ENCODE measurements at regions not wholly inside any gene's neighbourhood (a gene's known extent, or its start where the extent isn't known, plus 50 kb on each side); places are given as distances from the start of the nearest gene placed in this dataset.

GRCh38 chr6:66788579-66788978, 1081.6 kb upstream of the EYS start:
- TF ChIP-seq RAD21 (IDR thresholded peaks at IDR 0.05; ENCODE audit: low read depth), result no peak
- no peak for TF ChIP-seq FOXM1 (IDR thresholded peaks at IDR 0.05; ENCODE audit: borderline replicate concordance, low read depth)
- no peak for TF ChIP-seq CREB1 (IDR thresholded peaks at IDR 0.05; ENCODE audit: low read depth)
- TF ChIP-seq TAF1 (IDR thresholded peaks at IDR 0.05; ENCODE audit: low read depth), result no peak
- TF ChIP-seq ZBTB7A (IDR thresholded peaks at IDR 0.05; ENCODE audit: low read depth), result no peak
- no peak for TF ChIP-seq USF1 (IDR thresholded peaks at IDR 0.05)
- TF ChIP-seq TEAD4 (IDR thresholded peaks at IDR 0.05), result no peak
- no peak for TF ChIP-seq NFIC (IDR thresholded peaks at IDR 0.05)
- no peak for TF ChIP-seq MAX (IDR thresholded peaks at IDR 0.05)
- TF ChIP-seq, protein P1, sequence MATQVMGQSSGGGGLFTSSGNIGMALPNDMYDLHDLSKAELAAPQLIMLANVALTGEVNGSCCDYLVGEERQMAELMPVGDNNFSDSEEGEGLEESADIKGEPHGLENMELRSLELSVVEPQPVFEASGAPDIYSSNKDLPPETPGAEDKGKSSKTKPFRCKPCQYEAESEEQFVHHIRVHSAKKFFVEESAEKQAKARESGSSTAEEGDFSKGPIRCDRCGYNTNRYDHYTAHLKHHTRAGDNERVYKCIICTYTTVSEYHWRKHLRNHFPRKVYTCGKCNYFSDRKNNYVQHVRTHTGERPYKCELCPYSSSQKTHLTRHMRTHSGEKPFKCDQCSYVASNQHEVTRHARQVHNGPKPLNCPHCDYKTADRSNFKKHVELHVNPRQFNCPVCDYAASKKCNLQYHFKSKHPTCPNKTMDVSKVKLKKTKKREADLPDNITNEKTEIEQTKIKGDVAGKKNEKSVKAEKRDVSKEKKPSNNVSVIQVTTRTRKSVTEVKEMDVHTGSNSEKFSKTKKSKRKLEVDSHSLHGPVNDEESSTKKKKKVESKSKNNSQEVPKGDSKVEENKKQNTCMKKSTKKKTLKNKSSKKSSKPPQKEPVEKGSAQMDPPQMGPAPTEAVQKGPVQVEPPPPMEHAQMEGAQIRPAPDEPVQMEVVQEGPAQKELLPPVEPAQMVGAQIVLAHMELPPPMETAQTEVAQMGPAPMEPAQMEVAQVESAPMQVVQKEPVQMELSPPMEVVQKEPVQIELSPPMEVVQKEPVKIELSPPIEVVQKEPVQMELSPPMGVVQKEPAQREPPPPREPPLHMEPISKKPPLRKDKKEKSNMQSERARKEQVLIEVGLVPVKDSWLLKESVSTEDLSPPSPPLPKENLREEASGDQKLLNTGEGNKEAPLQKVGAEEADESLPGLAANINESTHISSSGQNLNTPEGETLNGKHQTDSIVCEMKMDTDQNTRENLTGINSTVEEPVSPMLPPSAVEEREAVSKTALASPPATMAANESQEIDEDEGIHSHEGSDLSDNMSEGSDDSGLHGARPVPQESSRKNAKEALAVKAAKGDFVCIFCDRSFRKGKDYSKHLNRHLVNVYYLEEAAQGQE (IDR thresholded peaks at IDR 0.05; ENCODE audit: low read depth), result no peak

GRCh38 chr6:66772800-66773199, 1065.8 kb upstream of the EYS start:
- no peak for TF ChIP-seq CREB1 (IDR thresholded peaks at IDR 0.05; ENCODE audit: low read depth)
- TF ChIP-seq YY1 (IDR thresholded peaks at IDR 0.05; ENCODE audit: low read depth), result no peak
- TF ChIP-seq TEAD4 (IDR thresholded peaks at IDR 0.05), result no peak
- TF ChIP-seq NFIC (IDR thresholded peaks at IDR 0.05), result no peak
- no peak for TF ChIP-seq ZBTB7A (IDR thresholded peaks at IDR 0.05; ENCODE audit: low read depth)
- no peak for TF ChIP-seq FOXM1 (IDR thresholded peaks at IDR 0.05; ENCODE audit: borderline replicate concordance, low read depth)
- TF ChIP-seq EP300 (IDR thresholded peaks at IDR 0.05; ENCODE audit: borderline replicate concordance), result no peak
- no peak for TF ChIP-seq TAF1 (IDR thresholded peaks at IDR 0.05; ENCODE audit: low read depth)
- TF ChIP-seq, protein P1 (IDR thresholded peaks at IDR 0.05; ENCODE audit: low read depth), result no peak
- TF ChIP-seq TCF12 (IDR thresholded peaks at IDR 0.05; ENCODE audit: low read depth), result no peak
- no peak for TF ChIP-seq RAD21 (IDR thresholded peaks at IDR 0.05; ENCODE audit: low read depth)
- no peak for TF ChIP-seq MAX (IDR thresholded peaks at IDR 0.05)
- no peak for TF ChIP-seq USF1 (IDR thresholded peaks at IDR 0.05)
- TF ChIP-seq EGR1 (IDR thresholded peaks at IDR 0.05), result no peak
- no peak for TF ChIP-seq CEBPB (IDR thresholded peaks at IDR 0.05)

DNA sequence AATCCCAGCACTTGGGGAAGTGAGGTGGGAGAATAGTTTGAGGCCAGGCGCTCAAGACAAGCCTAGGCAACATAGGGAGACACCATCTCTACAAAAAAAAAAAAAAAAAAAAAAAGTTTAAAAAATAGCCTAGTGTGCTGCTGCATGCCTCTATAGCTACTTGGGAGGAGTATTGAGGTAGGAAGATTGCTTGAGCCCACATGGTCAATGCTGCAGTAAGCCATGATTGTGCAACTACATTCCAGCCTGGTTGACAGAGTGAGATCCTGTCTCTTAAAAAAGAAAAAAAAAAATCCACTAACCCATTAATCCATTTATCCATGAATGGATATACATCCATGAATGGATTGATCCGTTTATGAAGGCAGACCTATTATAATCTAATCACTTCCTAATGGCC, 1064.6 kb upstream of the EYS start:
- no peak for TF ChIP-seq TAF1 (IDR thresholded peaks at IDR 0.05; ENCODE audit: low read depth)
- no peak for TF ChIP-seq TCF12 (IDR thresholded peaks at IDR 0.05; ENCODE audit: low read depth)
- no peak for TF ChIP-seq EP300 (IDR thresholded peaks at IDR 0.05; ENCODE audit: borderline replicate concordance)
- TF ChIP-seq FOXM1 (IDR thresholded peaks at IDR 0.05; ENCODE audit: borderline replicate concordance, low read depth), result no peak
- no peak for TF ChIP-seq USF1 (IDR thresholded peaks at IDR 0.05)
- TF ChIP-seq, protein P1 (IDR thresholded peaks at IDR 0.05; ENCODE audit: low read depth), result no peak
- no peak for TF ChIP-seq RAD21 (IDR thresholded peaks at IDR 0.05; ENCODE audit: low read depth)

GRCh38 chr6:66751630-66752029, 1044.6 kb upstream of the EYS start:
- TF ChIP-seq CREB1 (IDR thresholded peaks at IDR 0.05; ENCODE audit: low read depth), result no peak
- no peak for TF ChIP-seq TCF12 (IDR thresholded peaks at IDR 0.05; ENCODE audit: low read depth)

DNA sequence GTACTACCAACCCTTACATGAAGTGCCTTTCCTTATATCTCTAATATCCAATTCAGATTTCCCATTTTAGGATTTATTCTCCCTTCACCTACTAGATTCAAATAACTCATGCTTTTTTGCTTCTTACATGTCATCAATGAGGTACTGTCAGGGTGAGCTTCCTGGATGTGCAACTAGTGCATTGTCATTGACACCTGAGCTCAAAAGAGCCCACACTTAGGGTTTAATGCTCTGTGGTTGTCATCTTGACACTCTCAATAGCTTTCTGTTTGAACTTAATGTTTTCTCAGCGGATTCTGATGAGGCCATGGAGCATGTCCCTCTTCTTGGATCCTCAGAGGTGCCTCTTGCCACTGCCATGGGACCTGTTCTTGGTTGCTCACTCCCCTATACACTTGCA, 1033.3 kb upstream of the EYS start:
- TF ChIP-seq CREB1 (IDR thresholded peaks at IDR 0.05; ENCODE audit: low read depth) (no peak), TAF1 (IDR thresholded peaks at IDR 0.05; ENCODE audit: low read depth) (no peak), FOXM1 (IDR thresholded peaks at IDR 0.05; ENCODE audit: borderline replicate concordance, low read depth) (no peak), CEBPB (IDR thresholded peaks at IDR 0.05) (no peak), TEAD4 (IDR thresholded peaks at IDR 0.05) (no peak), EGR1 (IDR thresholded peaks at IDR 0.05) (no peak), USF1 (IDR thresholded peaks at IDR 0.05) (no peak), ZBTB7A (IDR thresholded peaks at IDR 0.05; ENCODE audit: low read depth) (no peak), YY1 (IDR thresholded peaks at IDR 0.05; ENCODE audit: low read depth) (no peak), EP300 (IDR thresholded peaks at IDR 0.05; ENCODE audit: borderline replicate concordance) (no peak)
- TF ChIP-seq, protein P1 (IDR thresholded peaks at IDR 0.05; ENCODE audit: low read depth), result no peak
